ENCODE measurements at regions not wholly inside any gene's neighbourhood (a gene's known extent, or its start where the extent isn't known, plus 50 kb on each side); places are given as distances from the start of the nearest gene placed in this dataset.

GRCh38 chr2:204012072-204012653 lies 75.6 kb downstream of the ICOS start:
- no peak for DNase-seq

- no peak for DNase-seq
Measured at GRCh38 chr2:204015118-204015843, 78.7 kb downstream of the ICOS start.

GRCh38 chr2:204018717-204019116 lies 82.2 kb downstream of the ICOS start:
- no peak for DNase-seq

GRCh38 chr2:204019572-204020501 lies 83.3 kb downstream of the ICOS start:
- no peak for DNase-seq

GRCh38 chr2:204021290-204022081 lies 84.9 kb downstream of the ICOS start:
- DNase-seq = no peak

- no peak for DNase-seq
Measured at GRCh38 chr2:204022550-204022949, 86.0 kb downstream of the ICOS start.

GRCh38 chr2:204023088-204023487 lies 86.5 kb downstream of the ICOS start:
- DNase-seq = no peak

- DNase-seq = peak; percentile 20
Measured at GRCh38 chr2:204024503-204024902, 87.9 kb downstream of the ICOS start.

GRCh38 chr2:204024906-204025475 lies 88.4 kb downstream of the ICOS start:
- DNase-seq = no peak

GRCh38 chr2:204026294-204026693 lies 89.7 kb downstream of the ICOS start:
- no peak for DNase-seq

GRCh38 chr2:204027091-204027490 lies 90.5 kb downstream of the ICOS start:
- DNase-seq = peak; percentile 30

- DNase-seq = no peak
Measured at GRCh38 chr2:204030322-204030721, 93.8 kb downstream of the ICOS start.

GRCh38 chr2:204031056-204031455 lies 94.5 kb downstream of the ICOS start:
- DNase-seq = no peak

GRCh38 chr2:204032301-204032700 lies 95.7 kb downstream of the ICOS start:
- DNase-seq = no peak

GRCh38 chr2:204033611-204034495 lies 97.3 kb downstream of the ICOS start:
- no peak for DNase-seq

- DNase-seq = no peak
Measured at GRCh38 chr2:204036706-204037105, 100.1 kb downstream of the ICOS start.

- DNase-seq = no peak
Measured at GRCh38 chr2:204037286-204037685, 100.7 kb downstream of the ICOS start.

GRCh38 chr2:204039298-204039838 lies 102.8 kb downstream of the ICOS start:
- DNase-seq = no peak

GRCh38 chr2:204040016-204040415 lies 103.5 kb downstream of the ICOS start:
- DNase-seq = no peak

GRCh38 chr2:204042401-204042800 lies 105.8 kb downstream of the ICOS start:
- DNase-seq = no peak

- DNase-seq = no peak
Measured at GRCh38 chr2:204046145-204046544, 109.6 kb downstream of the ICOS start.

All from fibroblast of upper back skin (primary cell).